HCT116 (cell line): ENCODE measurements at regions not wholly inside any gene's neighbourhood (a gene's known extent, or its start where the extent isn't known, plus 50 kb on each side); places are given as distances from the start of the nearest gene placed in this dataset.

Experiments used
- CTCF ChIP-seq, 3 experiments: fragments of 200-600 bp in 1 of 3; sonication (generic) in 1 of 3; IDR thresholded peaks in 2 of 3; conservative IDR thresholded peaks in 1 of 3; 2 replicates each; pipeline ENCODE4 v1.5.1; 2012 to 2017; ENCODE audit warnings: low read depth in 2 of 3, low read length in 2 of 3, antibody characterized with exemption in 1 of 3, borderline replicate concordance in 1 of 3, control low read depth in 1 of 3, mild to moderate bottlenecking in 1 of 3, mixed read lengths in 1 of 3, mixed run types in 1 of 3, moderate library complexity in 1 of 3; ENCODE audit not compliant: insufficient read depth in 1 of 3
- EGR1 ChIP-seq: IDR thresholded peaks from 2 replicates; pipeline ENCODE4 v1.6.1; 2012; ENCODE audit warnings: low read depth
- EZH2 ChIP-seq: fragments of 200-600 bp; sonication (generic); IDR thresholded peaks from 2 replicates; pipeline ENCODE4 v1.6.1; 2017; ENCODE audit warnings: antibody characterized with exemption, mixed run types
- JUND ChIP-seq: IDR thresholded peaks from 2 replicates; pipeline ENCODE4 v1.6.1; 2012
- ZBTB33 ChIP-seq: IDR thresholded peaks from 2 replicates; pipeline ENCODE4 v1.6.1; 2011; ENCODE audit warnings: mild to moderate bottlenecking, low read length, moderate library complexity; ENCODE audit not compliant: insufficient replicate concordance; ENCODE audit errors: extremely low read depth

- no peak for TF ChIP-seq CTCF (IDR thresholded peaks at IDR 0.05 in 2 of 3, conservative IDR thresholded peaks at IDR 0.05 in 1 of 3; ENCODE audit: borderline replicate concordance in 1 of 3, insufficient read depth in 1 of 3, low read depth in 2 of 3, low read length in 2 of 3)
- TF ChIP-seq ZBTB33, result no peak
- TF ChIP-seq EZH2, result no peak
- TF ChIP-seq EGR1, result no peak
- TF ChIP-seq JUND, result no peak
Measured at GRCh38 chr10:130423455-130424305, 287.5 kb downstream of the GLRX3 start.
